GM19395 (cell line): ENCODE measurements at regions not wholly inside any gene's neighbourhood (a gene's known extent, or its start where the extent isn't known, plus 50 kb on each side); places are given as distances from the start of the nearest gene placed in this dataset.

Experiments used
- ATAC-seq: cut with Tn5 transposase; IDR thresholded peaks from one replicate; pipeline ENCODE4 v1.9.1; 2021; ENCODE audit warnings: mild to moderate bottlenecking, moderate library complexity; ENCODE audit not compliant: unreplicated experiment

- no peak for ATAC-seq
Observed at GRCh38 chr4:32189130-32189529, 1469.0 kb downstream of the PCDH7 start.

DNA sequence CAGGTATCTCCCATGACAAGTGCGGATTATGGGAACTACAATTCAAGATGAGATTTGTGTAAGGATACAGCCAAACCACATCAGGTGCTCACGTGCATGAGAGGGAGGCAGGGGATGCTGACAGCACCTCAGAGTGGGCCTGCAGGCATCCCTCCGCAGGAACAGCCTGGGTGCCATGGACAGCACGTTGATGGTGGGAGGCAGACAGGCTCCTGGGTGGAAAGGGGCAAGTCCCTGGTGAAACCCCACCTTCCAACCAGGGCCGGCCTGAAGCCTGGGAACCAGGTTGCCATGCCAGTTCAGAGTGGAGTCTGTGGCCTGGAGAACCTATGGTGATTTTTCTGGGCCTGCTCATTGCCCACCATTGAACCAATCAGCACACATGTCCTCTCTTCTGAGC lies 1469.6 kb downstream of the PCDH7 start:
- no peak for ATAC-seq

DNA sequence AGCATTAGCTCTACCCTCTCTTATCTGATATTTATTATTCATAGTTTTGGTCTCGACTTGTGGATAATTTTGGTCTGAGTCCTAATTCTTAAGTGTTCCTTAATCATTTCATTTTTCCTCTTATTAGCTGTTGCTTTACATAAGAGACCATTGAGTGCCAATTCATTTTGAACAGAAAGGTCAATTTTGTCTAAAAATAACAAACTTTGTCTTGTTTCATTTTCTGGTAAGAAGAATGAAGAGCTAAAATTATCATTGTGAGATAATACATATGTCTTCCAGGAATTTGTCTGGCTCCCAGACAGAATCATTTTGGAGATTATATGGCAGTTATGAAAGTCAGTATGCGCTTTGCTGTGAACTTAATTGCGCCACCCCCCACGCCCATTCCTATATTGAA lies 1471.8 kb downstream of the PCDH7 start:
- ATAC-seq, result no peak

GRCh38 chr4:32192363-32192762 lies 1472.2 kb downstream of the PCDH7 start:
- ATAC-seq, result no peak

- no peak for ATAC-seq
Observed at GRCh38 chr4:32192991-32193390, 1472.8 kb downstream of the PCDH7 start.

GRCh38 chr4:32196950-32197688 lies 1477.0 kb downstream of the PCDH7 start:
- no peak for ATAC-seq

- ATAC-seq, result no peak
Observed at GRCh38 chr4:32199639-32200038, 1479.5 kb downstream of the PCDH7 start.

DNA sequence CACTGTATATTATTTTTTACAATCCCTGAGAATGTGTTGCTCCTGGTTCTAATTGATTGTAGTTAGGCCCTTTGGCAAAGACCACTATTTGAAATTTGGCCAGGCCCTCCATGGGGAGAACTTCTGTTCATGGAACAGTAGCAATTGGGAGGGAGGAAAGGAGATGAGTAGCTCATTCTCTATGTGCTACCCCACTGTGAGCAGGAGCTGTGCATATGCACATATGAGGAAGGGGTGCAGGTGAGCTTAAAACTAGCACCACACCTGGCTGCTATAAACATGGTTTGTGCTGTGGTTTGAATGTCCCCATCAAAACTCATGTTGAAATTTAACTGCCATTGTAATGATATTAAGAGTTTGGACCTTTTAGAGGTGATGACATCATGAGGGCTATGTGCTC lies 1483.2 kb downstream of the PCDH7 start:
- ATAC-seq, result no peak

DNA sequence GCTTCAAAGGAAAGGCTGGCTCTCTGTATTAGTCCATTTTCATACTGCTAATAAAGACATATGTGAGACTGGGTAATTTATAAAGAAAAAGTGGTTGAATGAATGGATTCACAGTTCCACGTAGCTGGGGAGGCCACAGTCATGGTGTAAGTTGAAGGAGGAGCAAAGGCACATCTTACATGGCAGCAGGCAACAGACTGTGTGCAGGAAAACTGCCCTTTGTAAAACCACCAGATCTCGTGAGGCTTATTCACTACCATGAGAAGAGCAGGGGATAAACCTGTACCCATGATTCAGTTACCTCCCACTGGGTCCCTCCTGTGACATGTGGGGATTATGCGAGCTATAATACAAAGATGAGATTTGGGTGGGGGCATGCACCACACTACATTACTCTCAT lies 1486.6 kb downstream of the PCDH7 start:
- no peak for ATAC-seq

DNA sequence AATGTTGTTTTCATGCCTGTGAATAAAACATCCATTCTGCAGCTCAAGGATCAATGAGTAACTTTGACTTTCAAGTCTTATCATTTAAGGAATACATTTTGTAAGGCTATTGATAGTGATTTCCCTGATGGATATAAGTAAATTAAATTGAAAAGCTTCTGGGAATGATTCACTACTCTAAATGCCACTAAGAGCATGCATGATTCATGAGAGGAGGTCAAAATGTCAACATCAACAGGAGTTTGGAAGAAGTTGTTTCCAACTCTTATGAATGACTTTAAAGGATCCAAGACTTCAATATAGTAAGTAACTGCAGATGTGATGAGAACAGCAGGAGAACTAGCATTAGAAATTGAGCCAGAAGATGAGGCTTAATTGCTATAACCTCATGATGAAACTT lies 1487.3 kb downstream of the PCDH7 start:
- no peak for ATAC-seq

DNA sequence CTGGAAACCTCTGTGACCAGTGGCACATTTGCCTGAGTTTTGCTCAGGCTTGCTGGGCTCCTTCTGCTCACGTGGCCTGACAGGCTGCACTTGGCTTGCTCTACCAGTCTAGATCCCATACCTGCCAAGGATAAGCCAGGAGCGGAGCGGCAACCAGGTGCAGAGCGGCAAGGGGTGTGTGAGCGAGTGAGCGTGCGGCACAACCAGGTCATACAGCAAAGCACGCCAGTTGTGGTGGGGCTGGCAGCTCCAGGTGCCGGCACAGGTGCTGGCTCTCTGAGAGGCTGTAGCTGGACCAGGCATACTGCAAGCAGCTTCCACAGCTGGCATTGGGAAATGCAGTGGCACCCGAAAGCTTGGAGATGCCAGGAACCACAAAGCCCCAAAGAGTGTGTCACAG lies 1495.1 kb downstream of the PCDH7 start:
- ATAC-seq, result no peak

GRCh38 chr4:32216502-32216901 lies 1496.3 kb downstream of the PCDH7 start:
- ATAC-seq, result no peak

GRCh38 chr4:32219306-32220075 lies 1499.3 kb downstream of the PCDH7 start:
- ATAC-seq, result no peak

DNA sequence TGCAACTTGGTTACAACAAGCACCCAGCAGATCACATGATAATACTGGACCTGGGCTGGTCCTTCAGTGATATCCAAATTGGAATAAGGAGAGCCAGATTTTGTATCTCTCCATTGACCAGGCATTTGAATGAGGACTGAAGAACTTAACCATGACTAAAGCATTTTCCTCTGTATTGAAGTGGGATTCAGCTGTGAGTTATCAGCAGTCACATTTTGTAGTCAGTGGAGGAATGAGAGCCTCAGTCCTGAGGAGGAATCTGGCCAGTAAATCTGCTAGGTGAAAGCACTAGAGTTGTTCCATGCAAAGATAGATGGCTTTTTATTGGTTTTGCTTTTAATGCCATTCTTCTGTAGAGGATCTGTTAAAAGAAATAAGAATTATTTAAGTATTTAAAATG lies 1506.0 kb downstream of the PCDH7 start:
- ATAC-seq, result no peak

GRCh38 chr4:32226733-32227132 lies 1506.6 kb downstream of the PCDH7 start:
- ATAC-seq, result no peak

DNA sequence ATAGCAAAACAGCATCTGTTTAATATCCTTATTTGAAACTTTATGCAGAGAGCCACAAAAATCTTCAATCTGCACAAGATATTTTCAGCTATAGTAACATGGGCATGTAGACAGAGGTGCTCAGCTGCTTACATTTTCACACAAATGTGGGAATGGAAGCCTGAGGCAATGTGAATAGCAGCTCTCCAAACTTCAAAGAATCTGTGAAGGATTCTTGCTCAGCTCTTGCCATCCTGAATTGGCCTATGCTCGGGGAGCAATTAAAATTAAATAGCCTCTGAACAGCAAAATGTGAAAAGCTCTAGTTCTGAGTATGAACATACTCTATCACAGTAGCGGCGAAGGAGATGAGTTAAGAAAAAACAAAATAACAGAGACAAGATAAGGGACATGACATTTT lies 1523.8 kb downstream of the PCDH7 start:
- no peak for ATAC-seq

DNA sequence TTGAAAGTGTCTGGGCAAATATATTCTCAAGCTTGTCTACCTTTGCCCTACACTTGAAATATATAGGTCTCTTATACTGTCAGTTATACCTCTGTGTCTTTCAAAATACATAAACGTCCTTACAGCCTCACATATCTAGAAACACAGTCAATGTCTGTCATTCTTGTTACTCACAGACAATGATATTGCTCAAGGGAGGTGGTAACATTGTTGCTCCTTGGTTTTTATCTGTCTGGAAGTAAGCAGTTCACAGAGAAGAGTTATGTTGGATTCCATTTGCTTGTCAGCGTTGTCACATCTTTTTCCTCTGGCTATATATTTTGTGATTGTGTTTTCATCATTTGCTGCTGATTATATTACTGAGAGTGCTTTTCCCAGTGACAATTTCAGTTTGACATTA lies 1528.9 kb downstream of the PCDH7 start:
- no peak for ATAC-seq

DNA sequence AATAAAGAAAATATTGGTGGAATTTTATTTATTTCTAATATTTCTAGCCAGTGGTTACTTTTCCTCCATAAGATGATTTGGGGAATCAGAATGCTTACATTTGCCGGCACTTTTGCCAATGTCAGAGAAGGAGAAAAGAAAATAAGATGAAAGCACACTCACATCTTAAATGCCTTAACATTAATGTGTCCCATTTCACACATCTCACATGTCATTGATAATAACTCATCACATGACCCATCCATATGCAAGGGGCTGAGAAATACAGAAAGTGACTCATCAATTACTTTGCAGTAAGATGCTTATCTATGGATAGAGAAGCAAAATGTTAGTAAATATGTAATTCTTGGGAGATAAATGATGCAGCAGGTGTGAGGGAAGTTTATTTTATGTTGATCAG lies 1531.0 kb downstream of the PCDH7 start:
- no peak for ATAC-seq

- ATAC-seq, result no peak
Observed at GRCh38 chr4:32251926-32252325, 1531.8 kb downstream of the PCDH7 start.

DNA sequence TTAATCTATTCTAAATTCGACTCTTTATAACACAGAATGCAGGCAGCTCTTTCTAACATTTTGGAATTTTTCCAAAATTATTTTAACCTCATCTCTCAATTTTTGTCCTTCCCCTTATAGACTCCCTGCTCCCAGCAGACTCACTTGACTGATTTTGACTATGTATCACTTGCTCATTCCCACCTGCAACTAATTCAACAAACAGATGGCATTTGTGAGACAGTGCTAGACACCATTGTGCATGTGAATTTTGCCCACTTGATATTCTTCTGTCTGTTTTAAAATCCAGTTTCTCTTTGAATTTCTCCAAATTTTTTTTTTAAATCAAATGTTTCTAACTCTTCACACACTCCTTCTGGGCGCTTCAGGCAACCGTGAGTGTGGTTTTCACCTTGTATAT lies 1534.0 kb downstream of the PCDH7 start:
- no peak for ATAC-seq

- no peak for ATAC-seq
Observed at GRCh38 chr4:32258986-32259385, 1538.8 kb downstream of the PCDH7 start.

GRCh38 chr4:32261196-32261595 lies 1541.0 kb downstream of the PCDH7 start:
- no peak for ATAC-seq

DNA sequence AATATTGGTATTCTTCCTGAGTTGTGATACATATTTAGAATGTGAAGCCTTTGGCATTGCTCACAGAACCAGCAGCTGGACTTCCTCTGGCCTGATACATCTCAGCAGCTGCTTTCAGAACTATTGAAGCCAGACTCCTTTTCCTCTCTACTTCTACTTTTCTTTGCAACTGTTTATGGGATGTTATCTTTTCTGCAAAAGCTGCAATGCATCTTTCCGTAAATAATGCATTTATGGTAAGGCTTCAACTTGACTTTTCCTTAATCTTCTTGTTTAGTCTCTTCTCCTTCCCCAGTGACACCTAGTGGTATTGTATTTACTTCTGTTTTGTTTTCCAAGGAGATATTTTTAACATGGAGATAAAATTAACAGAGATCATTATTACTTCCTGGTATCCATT lies 1548.7 kb downstream of the PCDH7 start:
- no peak for ATAC-seq
